A673 (cell line): ENCODE measurements at regions not wholly inside any gene's neighbourhood (a gene's known extent, or its start where the extent isn't known, plus 50 kb on each side); places are given as distances from the start of the nearest gene placed in this dataset.

Experiments
- BruUV-seq: library from RNA; stranded (reverse); fragments of 400-500 nt; replicated peaks from 2 replicates; lab custom pipeline; 2021; lab: Mats Ljungman, UMichigan
- CTCF ChIA-PET: fragments of 300-600 bp; sonication (Branson Sonifier 250); formaldehyde crosslinking; loops from one replicate; lab custom pipeline; 2022; ENCODE audit warnings: antibody characterized with exemption; lab: Charles Lee
- POLR2A ChIA-PET: fragments of 300-600 bp; sonication (Branson Sonifier 250); formaldehyde crosslinking; loops from one replicate; lab custom pipeline; 2022; ENCODE audit warnings: antibody characterized with exemption; ENCODE audit not compliant: low non-redundant PET; lab: Charles Lee
- DNase-seq: peaks from one replicate; pipeline ENCODE4 v3.0.0-alpha.2; 2015; ENCODE audit warnings: low spot score
- H3K27ac ChIP-seq: fragments of 200-600 bp; sonication (generic); 2 replicates; pipeline ENCODE4 v1.5.1; 2016; ENCODE audit warnings: mixed run types, low read depth, mild to moderate bottlenecking, mixed read lengths, antibody characterized with exemption, low read length; ENCODE audit not compliant: poor library complexity, severe bottlenecking
- H3K27me3 ChIP-seq: fragments of 200-600 bp; sonication (generic); replicated peaks from 2 replicates; pipeline ENCODE4 v1.6.1; 2017; ENCODE audit warnings: mixed run types, low read depth, mild to moderate bottlenecking, mixed read lengths, antibody characterized with exemption, low read length; ENCODE audit not compliant: insufficient read depth, poor library complexity
- H3K36me3 ChIP-seq: fragments of 200-600 bp; sonication (generic); 2 replicates; pipeline ENCODE4 v1.6.1; 2016; ENCODE audit warnings: mixed run types, mild to moderate bottlenecking, mixed read lengths, antibody characterized with exemption, low read length; ENCODE audit not compliant: insufficient read depth, poor library complexity, severe bottlenecking
- H3K4me1 ChIP-seq: fragments of 200-600 bp; sonication (generic); 2 replicates; pipeline ENCODE4 v1.6.1; 2017; ENCODE audit warnings: mixed run types, mild to moderate bottlenecking, mixed read lengths, antibody characterized with exemption, low read length; ENCODE audit not compliant: insufficient read depth, poor library complexity, severe bottlenecking
- H3K4me3 ChIP-seq: fragments of 200-600 bp; sonication (generic); 2 replicates; pipeline ENCODE4 v1.5.1; 2016; ENCODE audit warnings: low read depth, mixed run types, mild to moderate bottlenecking, mixed read lengths, low read length; ENCODE audit not compliant: poor library complexity, severe bottlenecking
- H3K9me3 ChIP-seq: fragments of 200-600 bp; sonication (generic); 2 replicates; pipeline ENCODE4 v1.6.1; 2016; ENCODE audit warnings: mixed run types, low read depth, mild to moderate bottlenecking, mixed read lengths, antibody characterized with exemption, low read length; ENCODE audit not compliant: poor library complexity, severe bottlenecking
- EZH2 ChIP-seq: fragments of 200-600 bp; sonication (generic); IDR thresholded peaks from 2 replicates; pipeline ENCODE4 v1.6.1; 2017; ENCODE audit warnings: borderline replicate concordance, low read depth, mild to moderate bottlenecking, mixed read lengths, antibody characterized with exemption, low read length; ENCODE audit not compliant: poor library complexity, severe bottlenecking
- intact Hi-C: fragments of 100-400 bp; cut with micrococcal nuclease; formaldehyde crosslinking; loops from one replicate; pipeline ENCODE4 v1.10.0; 2022; ENCODE audit not compliant: unreplicated experiment
- TF ChIP-seq, protein P1 (sequence below): fragments of 300-800, 200-600 bp; sonication (generic); conservative IDR thresholded peaks from 2 replicates; pipeline ENCODE4 v1.5.1; 2017; ENCODE audit warnings: low read depth, mild to moderate bottlenecking, antibody characterized with exemption, low read length, moderate library complexity, mixed read lengths

DNA sequence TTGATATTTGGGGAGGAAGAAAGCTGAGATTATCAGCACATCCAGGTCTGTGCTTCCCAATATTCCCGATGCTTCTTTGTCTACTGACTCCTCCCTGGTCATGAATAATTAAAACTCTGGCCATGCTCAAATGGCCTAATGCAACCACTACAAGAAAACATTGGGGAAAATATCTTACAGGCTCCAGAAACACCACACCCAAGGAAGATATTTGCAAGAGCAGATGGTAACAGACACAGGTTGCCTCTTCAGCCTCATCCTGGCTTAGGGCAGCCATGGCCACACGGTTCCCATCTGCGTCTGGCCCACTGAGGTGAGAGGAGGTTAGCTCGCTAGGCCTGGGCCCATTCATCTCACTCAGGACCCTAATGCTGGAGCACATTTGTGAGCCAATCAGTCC is 108.4 kb upstream of the SDK1 start:
- no peaks in the 10 kb centered on the region for H3K9me3 ChIP-seq
- BruUV-seq = no TSS peak
- H3K27ac ChIP-seq = no peak overlapping the region
- H3K4me3 ChIP-seq = no peak overlapping the region
- no peaks in the 10 kb centered on the region for H3K27me3 ChIP-seq
- no peaks in the 10 kb centered on the region for H3K4me1 ChIP-seq
- DNase-seq = no peak
- intact Hi-C loops = no loop called here
- ChIA-PET POLR2A (no interaction called here), CTCF (no interaction called here)
- H3K36me3 ChIP-seq = no peaks in the 10 kb centered on the region
- TF ChIP-seq, protein P1, sequence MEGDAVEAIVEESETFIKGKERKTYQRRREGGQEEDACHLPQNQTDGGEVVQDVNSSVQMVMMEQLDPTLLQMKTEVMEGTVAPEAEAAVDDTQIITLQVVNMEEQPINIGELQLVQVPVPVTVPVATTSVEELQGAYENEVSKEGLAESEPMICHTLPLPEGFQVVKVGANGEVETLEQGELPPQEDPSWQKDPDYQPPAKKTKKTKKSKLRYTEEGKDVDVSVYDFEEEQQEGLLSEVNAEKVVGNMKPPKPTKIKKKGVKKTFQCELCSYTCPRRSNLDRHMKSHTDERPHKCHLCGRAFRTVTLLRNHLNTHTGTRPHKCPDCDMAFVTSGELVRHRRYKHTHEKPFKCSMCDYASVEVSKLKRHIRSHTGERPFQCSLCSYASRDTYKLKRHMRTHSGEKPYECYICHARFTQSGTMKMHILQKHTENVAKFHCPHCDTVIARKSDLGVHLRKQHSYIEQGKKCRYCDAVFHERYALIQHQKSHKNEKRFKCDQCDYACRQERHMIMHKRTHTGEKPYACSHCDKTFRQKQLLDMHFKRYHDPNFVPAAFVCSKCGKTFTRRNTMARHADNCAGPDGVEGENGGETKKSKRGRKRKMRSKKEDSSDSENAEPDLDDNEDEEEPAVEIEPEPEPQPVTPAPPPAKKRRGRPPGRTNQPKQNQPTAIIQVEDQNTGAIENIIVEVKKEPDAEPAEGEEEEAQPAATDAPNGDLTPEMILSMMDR = no peak
- no peak for TF ChIP-seq EZH2

DNA sequence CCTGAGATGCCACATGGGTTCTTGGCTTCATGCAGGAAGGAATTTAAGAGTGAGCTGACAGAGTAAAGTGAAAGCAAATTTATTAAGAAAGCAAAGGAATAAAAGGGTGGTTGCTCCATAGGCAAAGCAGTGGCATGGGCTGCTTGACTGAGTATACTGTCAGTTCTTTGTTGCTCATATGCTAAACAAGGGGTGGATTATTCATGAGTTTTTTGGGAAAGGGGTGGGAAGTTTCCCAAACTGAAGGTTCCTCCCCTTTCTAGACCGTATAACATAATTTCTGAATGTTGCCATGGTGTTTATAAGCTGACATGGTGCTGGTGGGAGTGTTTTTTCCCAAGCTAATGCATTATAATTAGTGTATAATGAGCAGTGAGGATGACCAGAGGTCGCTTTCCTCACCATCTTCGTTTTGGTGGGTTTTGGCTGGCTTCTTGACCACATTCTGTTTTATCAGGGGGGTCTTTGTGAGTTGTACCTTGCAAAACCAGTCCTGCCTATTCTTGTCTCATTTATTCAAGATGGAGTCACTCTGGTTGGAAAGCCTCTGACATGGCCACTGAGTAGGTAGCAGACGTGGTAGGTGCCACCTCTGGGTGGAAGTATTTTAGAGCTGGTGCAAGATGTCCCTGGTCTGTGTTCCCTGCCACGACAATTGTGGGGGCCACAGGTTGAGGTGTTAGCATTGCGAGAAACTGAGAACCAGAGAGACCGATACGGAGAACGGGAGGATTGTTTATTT is 107.5 kb upstream of the SDK1 start:
- no peaks in the 10 kb centered on the region for H3K4me1 ChIP-seq
- no peaks in the 10 kb centered on the region for H3K27me3 ChIP-seq
- no peak overlapping the region for H3K27ac ChIP-seq
- ChIA-PET POLR2A (no interaction called here), CTCF (no interaction called here)
- no peak for DNase-seq
- no peak overlapping the region for H3K4me3 ChIP-seq
- TF ChIP-seq EZH2 = no peak
- TF ChIP-seq, protein P1 = no peak
- H3K36me3 ChIP-seq = no peaks in the 10 kb centered on the region
- BruUV-seq = no TSS peak
- intact Hi-C loops = no loop called here
- H3K9me3 ChIP-seq = no peaks in the 10 kb centered on the region

DNA sequence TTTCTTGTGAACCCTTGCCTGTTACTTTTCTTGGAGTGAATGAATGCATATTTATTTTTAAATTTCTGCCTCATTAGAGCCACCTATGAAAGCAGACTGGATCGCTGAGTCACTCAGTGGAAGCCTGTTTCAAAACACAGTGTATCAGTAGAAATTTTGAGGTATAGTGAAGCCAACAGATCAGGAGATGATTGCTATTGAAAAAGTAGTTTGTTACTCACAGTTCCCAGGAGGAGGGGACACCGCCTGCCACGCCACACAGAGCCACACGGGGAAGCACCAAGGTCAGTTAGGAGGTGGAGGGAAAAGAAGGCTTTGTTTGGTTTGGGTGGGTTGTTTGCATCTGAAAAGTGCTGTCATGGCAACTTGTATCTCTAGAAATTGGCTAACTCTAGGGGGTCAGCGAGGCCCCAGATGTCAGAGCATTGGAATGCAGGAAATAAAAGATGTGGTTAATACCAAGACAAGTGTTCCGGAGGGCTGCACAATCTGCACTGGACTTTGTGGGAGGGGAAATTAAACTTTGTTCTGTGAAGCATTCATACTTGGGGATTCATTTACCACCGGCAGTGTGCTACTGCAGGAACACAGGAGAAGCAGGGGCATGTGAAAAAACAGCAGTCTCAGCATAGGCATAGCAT is 106.4 kb upstream of the SDK1 start:
- H3K4me3 ChIP-seq = no peak overlapping the region
- intact Hi-C loops = no loop called here
- no peaks in the 10 kb centered on the region for H3K27me3 ChIP-seq
- peak; percentile 56 for DNase-seq
- ChIA-PET POLR2A (no interaction called here), CTCF (no interaction called here)
- H3K4me1 ChIP-seq = no peaks in the 10 kb centered on the region
- H3K36me3 ChIP-seq = no peaks in the 10 kb centered on the region
- TF ChIP-seq, protein P1 = no peak
- no peak for TF ChIP-seq EZH2
- BruUV-seq = no TSS peak
- H3K9me3 ChIP-seq = no peaks in the 10 kb centered on the region
- H3K27ac ChIP-seq = no peak overlapping the region
